ENCODE measurements at regions not wholly inside any gene's neighbourhood (a gene's known extent, or its start where the extent isn't known, plus 50 kb on each side); places are given as distances from the start of the nearest gene placed in this dataset.

DNA sequence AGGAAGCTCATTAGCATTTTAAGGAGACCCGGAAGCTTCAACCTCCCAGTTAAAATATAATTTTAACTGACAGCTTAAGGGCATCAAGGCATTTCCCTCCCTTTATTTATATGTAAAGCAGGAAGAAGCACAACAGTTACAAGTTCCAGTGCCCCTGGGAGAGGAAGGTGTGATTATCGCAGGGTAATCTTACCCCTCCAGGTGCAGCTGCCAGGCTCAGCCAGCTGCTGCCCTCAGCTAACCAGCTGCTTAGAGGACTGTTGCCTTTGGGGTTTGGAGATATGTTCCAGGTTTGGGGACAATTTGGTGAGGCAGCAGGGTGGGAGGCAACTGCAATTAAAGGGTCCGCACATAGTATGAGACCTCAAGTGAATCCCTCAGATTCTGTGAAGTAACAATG is 55.3 kb upstream of the SETBP1 start:
- H3K9me3 ChIP-seq: no peaks in the 10 kb centered on the region
- no peak for DNase-seq
- TF ChIP-seq, protein P1, sequence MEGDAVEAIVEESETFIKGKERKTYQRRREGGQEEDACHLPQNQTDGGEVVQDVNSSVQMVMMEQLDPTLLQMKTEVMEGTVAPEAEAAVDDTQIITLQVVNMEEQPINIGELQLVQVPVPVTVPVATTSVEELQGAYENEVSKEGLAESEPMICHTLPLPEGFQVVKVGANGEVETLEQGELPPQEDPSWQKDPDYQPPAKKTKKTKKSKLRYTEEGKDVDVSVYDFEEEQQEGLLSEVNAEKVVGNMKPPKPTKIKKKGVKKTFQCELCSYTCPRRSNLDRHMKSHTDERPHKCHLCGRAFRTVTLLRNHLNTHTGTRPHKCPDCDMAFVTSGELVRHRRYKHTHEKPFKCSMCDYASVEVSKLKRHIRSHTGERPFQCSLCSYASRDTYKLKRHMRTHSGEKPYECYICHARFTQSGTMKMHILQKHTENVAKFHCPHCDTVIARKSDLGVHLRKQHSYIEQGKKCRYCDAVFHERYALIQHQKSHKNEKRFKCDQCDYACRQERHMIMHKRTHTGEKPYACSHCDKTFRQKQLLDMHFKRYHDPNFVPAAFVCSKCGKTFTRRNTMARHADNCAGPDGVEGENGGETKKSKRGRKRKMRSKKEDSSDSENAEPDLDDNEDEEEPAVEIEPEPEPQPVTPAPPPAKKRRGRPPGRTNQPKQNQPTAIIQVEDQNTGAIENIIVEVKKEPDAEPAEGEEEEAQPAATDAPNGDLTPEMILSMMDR (IDR thresholded peaks at IDR 0.05): no peak
- H3K4me1 ChIP-seq: no peaks in the 10 kb centered on the region
- no peak overlapping the region for H3K4me3 ChIP-seq
- H3K27ac ChIP-seq: no peak overlapping the region
- H3K36me3 ChIP-seq: no peaks in the 10 kb centered on the region
- WGBS, 5 donors: 80 to 90% (median 84%) methylated on average over 3 of the region's 3 CpGs
- H3K27me3 ChIP-seq: no peaks in the 10 kb centered on the region
- intact Hi-C loops (cut with DNase I; ENCODE audit: low total_unique reads): no loop called here

DNA sequence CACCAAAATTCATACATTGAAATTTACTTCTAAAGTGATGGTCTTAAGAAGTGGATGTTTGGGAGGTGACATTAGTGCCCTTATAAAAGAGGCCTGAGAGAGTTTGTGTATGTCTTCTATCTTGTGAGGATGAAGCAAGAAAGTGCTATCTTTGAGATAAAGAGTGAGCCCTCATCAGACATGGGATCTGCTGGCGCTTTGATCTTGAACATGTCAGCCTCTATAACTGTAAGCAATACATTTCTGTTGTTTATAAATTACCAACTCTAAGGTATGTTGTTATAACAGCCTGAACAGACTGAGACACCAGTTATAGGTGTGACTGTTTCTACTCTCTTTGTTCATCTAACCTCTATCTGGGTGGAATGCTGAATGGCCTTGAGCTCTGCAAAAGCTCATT is 54.5 kb upstream of the SETBP1 start:
- no peaks in the 10 kb centered on the region for H3K27me3 ChIP-seq
- WGBS, 5 donors: 93 to 98% (median 93%) methylated on average over 1 of the region's 1 CpG
- H3K4me3 ChIP-seq: no peak overlapping the region
- no peak for DNase-seq
- H3K27ac ChIP-seq: no peak overlapping the region
- no peak for TF ChIP-seq POLR2AphosphoS5 (IDR thresholded peaks at IDR 0.05)
- no peak for TF ChIP-seq POLR2A (IDR thresholded peaks at IDR 0.05)
- TF ChIP-seq, protein P1 (IDR thresholded peaks at IDR 0.05): no peak
- TF ChIP-seq EP300 (IDR thresholded peaks at IDR 0.05): no peak
- H3K4me1 ChIP-seq: no peaks in the 10 kb centered on the region
- intact Hi-C loops (cut with DNase I; ENCODE audit: low total_unique reads): no loop called here
- no peaks in the 10 kb centered on the region for H3K9me3 ChIP-seq
- H3K36me3 ChIP-seq: no peaks in the 10 kb centered on the region

DNA sequence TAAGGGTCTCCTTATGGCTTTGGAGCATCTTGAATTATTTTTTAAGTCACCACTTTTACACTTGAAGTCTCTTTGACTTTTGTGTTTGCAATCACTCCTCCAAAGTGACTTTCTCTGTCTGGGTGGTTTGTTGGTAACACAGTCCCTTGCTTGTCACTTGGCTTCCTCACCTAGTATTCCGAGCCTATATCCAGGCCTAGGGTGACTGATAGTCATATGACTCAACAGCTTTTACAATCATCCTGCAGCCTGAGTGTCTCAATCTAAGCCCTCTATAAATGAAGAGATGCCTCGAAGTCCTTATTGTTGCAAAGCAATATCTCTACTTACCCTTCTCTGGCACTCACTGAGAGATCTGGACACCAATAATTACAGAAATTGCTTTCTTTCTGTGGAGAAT is 53.9 kb upstream of the SETBP1 start:
- intact Hi-C loops (cut with DNase I; ENCODE audit: low total_unique reads): no loop called here
- no peak for DNase-seq
- Histone ChIP-seq H3K4me3 (no peak overlapping the region), H3K4me1 (no peaks in the 10 kb centered on the region), H3K27ac (no peak overlapping the region), H3K36me3 (no peaks in the 10 kb centered on the region), H3K9me3 (no peaks in the 10 kb centered on the region), H3K27me3 (no peaks in the 10 kb centered on the region)
- TF ChIP-seq EP300 (IDR thresholded peaks at IDR 0.05) (no peak), POLR2AphosphoS5 (IDR thresholded peaks at IDR 0.05) (no peak), POLR2A (IDR thresholded peaks at IDR 0.05) (no peak)
- TF ChIP-seq, protein P1 (IDR thresholded peaks at IDR 0.05): no peak
- 87 to 93% (median 90%) methylated on average over 2 of the region's 2 CpGs for WGBS, 5 donors

DNA sequence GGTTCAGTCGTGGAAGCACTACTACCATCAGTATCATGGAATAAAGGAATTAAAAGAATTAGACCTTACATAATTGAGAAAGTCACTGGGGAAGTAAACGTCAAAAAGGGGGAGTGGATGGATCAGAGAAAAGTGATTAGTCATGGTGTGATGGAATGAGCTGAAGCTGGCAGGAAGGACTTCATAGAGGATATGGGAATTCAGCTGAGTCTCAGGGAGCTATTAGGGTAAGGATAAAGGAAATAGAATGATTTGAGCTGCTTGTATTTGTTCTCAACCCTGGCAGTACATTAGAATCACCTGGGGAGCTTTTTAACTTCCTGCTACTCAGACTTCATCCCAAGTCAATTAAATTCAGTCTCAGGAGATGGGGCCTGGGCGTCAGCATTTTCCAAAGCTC is 53.4 kb upstream of the SETBP1 start:
- Histone ChIP-seq H3K27me3 (no peaks in the 10 kb centered on the region), H3K4me3 (no peak overlapping the region), H3K4me1 (no peaks in the 10 kb centered on the region), H3K9me3 (no peaks in the 10 kb centered on the region), H3K36me3 (no peaks in the 10 kb centered on the region), H3K27ac (no peak overlapping the region)
- WGBS, 5 donors: 65 to 74% (median 67%) methylated on average over 3 of the region's 3 CpGs
- TF ChIP-seq EP300 (IDR thresholded peaks at IDR 0.05) (no peak), POLR2AphosphoS5 (IDR thresholded peaks at IDR 0.05) (no peak)
- TF ChIP-seq, protein P1 (IDR thresholded peaks at IDR 0.05): no peak
- intact Hi-C loops (cut with DNase I; ENCODE audit: low total_unique reads): no loop called here
- no peak for DNase-seq

DNA sequence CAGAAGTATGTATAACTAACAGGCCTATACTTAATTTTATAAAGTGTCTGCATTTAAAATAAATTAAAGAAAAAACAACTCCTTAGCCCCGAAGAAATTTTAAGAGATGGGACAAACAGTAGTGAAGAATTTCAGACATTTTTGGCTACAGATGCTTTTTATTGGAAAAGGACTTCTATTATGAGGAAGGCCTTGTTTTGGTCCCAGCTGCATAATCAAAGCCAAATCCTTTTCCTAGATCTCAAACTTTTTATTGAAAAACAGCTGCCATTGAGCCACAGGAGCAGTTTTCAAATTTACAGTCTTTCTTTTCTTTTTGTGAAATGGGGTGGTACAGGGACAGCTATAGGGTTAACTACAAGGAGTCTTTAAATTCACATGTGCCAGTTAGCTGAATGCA is 51.3 kb upstream of the SETBP1 start:
- Histone ChIP-seq H3K36me3 (no peaks in the 10 kb centered on the region), H3K27ac (no peak overlapping the region), H3K27me3 (no peaks in the 10 kb centered on the region), H3K4me1 (no peaks in the 10 kb centered on the region), H3K4me3 (no peak overlapping the region), H3K9me3 (no peaks in the 10 kb centered on the region)
- intact Hi-C loops (cut with DNase I; ENCODE audit: low total_unique reads): no loop called here
- TF ChIP-seq, protein P1 (IDR thresholded peaks at IDR 0.05): no peak
- TF ChIP-seq EP300 (IDR thresholded peaks at IDR 0.05) (no peak), POLR2AphosphoS5 (IDR thresholded peaks at IDR 0.05) (no peak)
- WGBS, 5 donors: 59 to 92% (median 85%) methylated on average over 1 of the region's 1 CpG
- no peak for DNase-seq
